GM19023 (cell line): ENCODE measurements at regions not wholly inside any gene's neighbourhood (a gene's known extent, or its start where the extent isn't known, plus 50 kb on each side); places are given as distances from the start of the nearest gene placed in this dataset.

ENCODE experiments used
- ATAC-seq: cut with Tn5 transposase; IDR thresholded peaks from one replicate; pipeline ENCODE4 v1.9.1; 2021; ENCODE audit warnings: mild to moderate bottlenecking, moderate library complexity; ENCODE audit not compliant: unreplicated experiment

GRCh38 chr2:14684516-14684915, 52.0 kb downstream of the LRATD1 start:
- ATAC-seq: no peak

- ATAC-seq: no peak
Observed at GRCh38 chr2:14690926-14691325, 58.4 kb downstream of the LRATD1 start.

DNA sequence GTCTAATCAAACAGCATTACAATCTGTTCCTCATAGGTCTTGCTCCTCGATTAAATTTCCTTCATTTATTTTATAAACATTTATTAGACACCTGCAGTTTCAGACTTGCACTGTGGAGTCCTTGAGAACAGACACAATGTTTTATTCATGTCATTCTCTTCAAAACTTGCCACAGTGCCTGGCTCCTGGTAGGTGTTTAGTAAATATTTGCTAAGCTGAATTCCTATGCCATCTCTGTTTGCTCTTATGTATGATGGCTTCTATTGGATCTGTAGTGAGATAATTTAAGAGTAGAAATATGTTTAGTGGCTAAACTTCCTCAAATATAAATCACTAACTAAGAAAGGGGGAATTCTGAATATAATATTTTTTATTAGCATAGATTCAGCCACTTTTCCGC, 61.4 kb downstream of the LRATD1 start:
- no peak for ATAC-seq

DNA sequence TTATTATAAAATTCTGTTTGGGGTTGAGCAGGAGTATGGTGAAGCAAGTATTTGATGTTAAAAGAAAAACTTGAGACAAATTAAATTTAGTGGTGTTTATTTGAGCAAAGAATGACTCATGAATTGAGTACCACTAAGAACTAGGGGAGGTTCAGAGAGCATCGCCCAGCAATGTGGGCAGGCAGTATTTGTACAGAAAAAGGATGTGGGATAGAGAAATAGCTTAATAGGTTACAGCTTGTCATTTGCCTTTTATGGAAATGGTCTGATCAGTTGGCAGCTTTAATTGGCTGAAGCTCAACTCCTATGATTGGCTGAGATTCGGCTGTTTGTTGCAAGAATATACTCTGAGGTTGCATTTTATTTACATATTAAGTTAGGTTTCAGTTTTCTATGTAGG, 68.2 kb downstream of the LRATD1 start:
- no peak for ATAC-seq

DNA sequence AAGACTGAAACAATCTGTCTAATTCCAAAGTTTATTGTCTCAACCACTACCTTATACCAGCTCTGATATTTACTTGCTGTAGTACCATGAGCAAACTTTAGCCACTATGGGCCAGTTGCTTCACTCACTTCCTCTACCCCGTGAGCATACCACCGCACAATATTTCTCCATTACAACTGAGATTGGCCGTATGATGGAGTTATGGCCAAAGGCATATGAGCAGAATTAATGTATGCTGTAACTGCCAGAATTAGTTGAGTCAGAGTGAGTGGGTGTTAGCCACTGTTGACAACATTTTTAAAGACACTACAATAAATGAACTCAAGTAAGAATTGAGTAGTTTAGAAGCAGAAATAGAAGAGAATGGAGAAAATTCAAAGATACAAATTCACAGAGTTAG, 69.7 kb downstream of the LRATD1 start:
- ATAC-seq: no peak

DNA sequence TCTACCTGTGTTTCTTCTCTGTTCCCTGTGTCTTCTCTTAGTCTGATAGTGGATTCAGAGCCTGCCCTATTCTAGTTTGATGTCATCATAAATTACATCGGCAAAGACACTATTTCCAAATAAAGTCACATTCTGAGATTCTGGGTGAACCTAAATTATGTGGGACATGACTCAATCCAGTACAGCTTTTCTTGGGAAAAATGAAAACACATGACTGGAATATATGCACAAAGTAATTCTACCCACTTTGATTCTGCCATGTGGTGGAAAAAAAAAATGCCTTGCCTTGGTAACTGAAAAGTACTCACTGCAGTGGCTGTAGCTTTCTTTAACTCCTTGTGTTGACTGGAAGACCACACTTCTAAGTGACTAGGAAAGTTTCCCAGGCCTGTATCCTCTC, 73.7 kb downstream of the LRATD1 start:
- no peak for ATAC-seq

GRCh38 chr2:14712111-14712510, 79.6 kb downstream of the LRATD1 start:
- no peak for ATAC-seq

DNA sequence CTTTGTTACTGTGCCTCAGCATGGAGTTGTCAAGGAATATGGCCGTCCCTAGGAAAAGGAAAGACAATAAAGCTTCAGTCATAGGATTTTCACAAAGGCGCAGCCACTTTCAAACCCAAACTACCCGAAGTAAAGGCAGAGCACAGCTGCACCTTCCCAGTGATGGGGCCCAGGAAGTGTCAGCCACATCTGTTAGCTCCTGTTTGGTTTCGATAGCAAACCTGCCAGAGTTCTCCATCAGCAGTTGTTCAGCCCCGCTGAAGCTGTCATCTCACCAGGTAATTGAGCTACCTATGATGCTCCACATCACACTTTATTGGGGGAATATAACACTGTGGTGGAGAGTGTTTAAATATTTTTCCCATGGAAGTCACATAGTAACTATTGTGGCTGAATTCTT, 80.7 kb downstream of the LRATD1 start:
- ATAC-seq: no peak

DNA sequence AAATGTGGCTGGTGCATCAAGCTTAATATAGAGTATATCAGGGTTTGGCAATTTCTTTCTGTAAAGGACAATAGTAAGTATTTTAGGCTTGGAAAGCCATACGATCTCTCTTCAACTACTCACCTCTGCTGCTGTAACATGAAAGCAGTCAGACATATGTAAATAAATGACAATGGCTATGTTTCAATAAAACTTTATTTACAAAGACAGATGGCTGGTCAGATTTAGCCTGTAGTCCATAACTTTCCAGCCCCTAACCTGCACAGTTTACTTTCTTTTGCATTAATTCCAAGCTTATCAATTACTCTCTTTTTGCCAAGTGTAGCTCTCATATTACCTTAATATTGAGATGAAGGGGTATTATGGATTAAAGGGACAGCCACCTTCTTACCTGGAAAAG, 83.1 kb downstream of the LRATD1 start:
- ATAC-seq: no peak

DNA sequence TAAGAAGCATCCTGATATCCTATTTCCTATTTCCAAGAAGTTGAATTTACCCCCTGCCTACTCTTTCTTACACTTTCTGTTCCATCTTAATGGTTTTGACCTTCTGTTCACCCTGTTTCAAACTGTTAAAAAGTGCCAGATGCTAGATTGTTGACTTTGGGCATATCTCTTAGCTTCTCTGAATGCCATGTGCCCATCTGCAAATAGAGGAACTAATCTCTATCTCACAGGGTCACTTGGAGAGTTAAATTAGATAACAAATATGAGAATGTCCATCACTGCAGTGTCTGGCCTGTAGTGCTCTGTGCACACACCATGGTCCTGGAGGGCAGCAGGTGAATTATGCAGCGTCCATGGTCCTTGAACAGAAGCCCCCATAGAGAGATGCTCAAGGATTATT, 83.8 kb downstream of the LRATD1 start:
- no peak for ATAC-seq

- no peak for ATAC-seq
Observed at GRCh38 chr2:14717131-14717530, 84.6 kb downstream of the LRATD1 start.

DNA sequence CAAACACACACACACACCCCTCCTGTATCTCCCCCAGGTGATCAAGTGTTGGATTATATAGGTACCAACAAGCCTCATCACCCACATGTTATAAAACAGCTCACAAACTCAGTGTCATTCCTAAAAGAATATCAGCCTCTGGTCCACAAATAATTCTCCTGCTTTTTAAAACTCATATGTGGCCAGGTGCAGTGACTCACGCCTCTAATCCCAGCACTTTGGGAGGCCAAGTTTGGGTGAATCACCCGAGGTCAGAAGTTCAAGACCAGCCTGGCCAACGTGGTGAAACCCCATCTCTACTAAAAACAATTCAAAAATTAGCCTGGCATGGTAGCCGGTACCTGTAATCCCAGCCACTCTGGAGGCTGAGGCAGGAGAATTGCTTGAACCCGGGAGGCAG, 87.8 kb downstream of the LRATD1 start:
- ATAC-seq: no peak

DNA sequence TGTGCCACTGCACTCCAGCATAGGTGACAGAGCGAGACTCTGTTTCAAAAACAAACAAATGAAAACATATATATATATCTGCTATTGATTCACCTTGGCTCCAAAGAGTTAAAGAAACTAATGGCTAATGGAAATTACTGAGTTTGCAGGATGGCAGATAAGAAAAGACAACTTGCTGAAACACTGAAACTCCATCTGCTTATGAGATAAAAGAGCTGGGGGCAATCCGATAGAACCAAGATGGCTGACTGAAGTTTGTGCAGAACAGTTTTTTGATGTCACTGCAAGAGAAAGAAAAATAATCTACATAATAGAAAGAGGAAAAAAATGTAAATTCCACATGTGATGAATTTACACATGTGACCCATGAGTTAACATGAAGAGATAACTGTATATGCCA, 88.2 kb downstream of the LRATD1 start:
- ATAC-seq: no peak

DNA sequence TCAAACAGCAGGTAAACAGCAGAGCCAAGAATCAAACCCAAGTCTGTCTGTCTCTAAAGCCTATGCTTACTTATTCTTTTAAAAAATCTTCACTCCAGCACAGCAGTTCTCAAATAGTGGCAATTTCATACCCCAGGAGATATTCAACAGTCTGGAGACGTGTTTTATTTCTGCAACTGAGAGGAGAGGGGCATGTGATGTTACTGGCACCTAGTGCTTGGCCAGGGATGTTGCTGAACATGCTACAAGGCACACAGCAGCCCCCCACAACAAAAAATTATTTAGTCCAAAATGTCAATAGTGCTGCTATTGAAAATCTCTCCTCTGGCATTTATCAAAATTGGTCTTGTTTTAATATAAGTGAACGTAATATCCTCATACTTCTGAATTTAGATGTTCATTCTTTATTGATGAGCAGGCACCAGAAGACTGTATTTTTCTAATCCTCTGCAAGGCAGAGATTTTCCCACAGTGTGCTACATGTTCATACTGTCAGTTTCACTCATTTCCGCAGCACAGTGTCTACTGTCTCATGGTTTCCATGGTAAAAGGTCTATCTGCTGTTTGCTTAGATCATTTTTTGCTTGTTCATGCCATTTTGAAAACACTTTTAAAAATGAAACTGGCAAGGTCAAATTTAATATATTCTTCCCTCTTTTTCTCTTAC, 90.5 kb downstream of the LRATD1 start:
- no peak for ATAC-seq

DNA sequence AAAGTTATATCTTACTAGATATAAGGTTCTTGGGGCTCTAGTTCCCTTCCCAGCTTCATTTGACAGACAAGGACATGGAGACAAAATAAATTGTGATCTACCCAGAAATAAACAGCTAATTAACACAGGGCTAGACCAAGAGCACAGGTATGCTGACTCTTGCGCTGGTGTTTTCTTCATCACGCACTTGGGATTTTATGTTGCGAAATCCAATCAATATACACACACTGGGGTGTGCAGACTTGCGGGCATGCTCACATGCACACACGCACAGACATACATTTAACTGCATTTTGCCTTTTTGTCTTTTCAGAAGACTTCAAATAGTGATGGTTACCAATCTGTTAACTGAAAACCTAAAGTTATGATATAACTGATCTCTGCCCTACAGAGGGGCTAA, 91.2 kb downstream of the LRATD1 start:
- ATAC-seq: no peak

DNA sequence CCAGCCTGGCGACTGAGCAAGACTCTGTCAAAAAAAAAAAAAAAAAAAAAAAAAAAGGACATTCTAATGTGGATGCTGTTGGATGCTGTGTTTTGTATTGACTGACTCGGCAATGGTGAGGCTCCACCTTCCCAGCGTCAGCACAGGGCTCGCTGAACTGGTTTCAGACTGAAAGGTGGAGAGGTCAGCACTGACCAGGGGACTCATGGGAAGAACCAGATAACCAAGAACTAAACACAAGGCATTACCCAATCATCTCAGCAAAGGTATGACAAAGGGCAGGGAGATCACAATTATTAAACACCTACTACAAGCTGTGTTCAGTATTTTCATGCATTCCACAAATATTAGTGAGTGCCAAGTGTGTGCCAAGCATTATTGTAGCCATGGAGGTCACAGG, 103.2 kb downstream of the LRATD1 start:
- ATAC-seq: no peak

GRCh38 chr2:14737201-14737600, 104.7 kb downstream of the LRATD1 start:
- no peak for ATAC-seq

GRCh38 chr2:14743861-14744260, 111.3 kb downstream of the LRATD1 start:
- ATAC-seq: no peak

GRCh38 chr2:14745288-14746076, 113.0 kb downstream of the LRATD1 start:
- ATAC-seq: no peak

DNA sequence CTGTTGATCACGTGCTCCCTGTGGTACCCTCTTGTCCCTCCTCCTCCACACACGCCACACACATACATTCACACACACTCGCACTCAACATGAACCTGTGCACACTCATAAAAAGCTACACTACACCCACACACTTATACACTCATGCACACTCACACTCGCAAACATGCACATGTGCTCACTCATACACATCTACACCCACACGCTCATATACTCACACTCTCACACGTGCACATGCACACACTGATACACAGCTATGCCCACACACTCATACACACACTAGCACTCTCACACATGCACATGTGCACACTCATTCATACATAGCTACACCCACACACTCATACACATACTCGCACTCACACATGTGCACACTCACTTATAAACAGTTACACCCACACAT, 113.6 kb downstream of the LRATD1 start:
- ATAC-seq: no peak

DNA sequence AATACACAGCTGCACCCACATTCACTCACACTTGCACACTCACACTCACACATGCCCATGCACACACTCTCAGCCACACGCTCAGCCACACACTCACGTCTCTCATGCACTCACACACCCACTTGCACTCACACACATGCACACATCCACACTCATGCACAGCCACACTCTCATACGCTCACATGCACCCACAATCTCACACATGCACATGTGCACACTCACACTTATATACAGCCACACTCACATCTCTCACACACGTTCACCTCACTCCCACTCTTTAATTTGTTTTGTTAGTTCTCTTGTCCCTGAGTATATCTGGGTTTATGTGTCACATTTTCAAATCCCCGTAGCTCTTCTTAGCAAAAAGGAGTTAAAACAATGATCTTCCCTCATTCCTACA, 114.9 kb downstream of the LRATD1 start:
- no peak for ATAC-seq

GRCh38 chr2:14749884-14750283, 117.4 kb downstream of the LRATD1 start:
- no peak for ATAC-seq

GRCh38 chr2:14750433-14750832, 117.9 kb downstream of the LRATD1 start:
- ATAC-seq: no peak
